ENCODE measurements at regions not wholly inside any gene's neighbourhood (a gene's known extent, or its start where the extent isn't known, plus 50 kb on each side); places are given as distances from the start of the nearest gene placed in this dataset.

- ATAC-seq, result peak; percentile 94
- TF ChIP-seq ZFP3 (CRISPR knock-in tag; IDR thresholded peaks at IDR 0.05) (no peak), ESRRG (CRISPR knock-in tag; IDR thresholded peaks at IDR 0.05) (no peak), POU6F1 (CRISPR knock-in tag; IDR thresholded peaks at IDR 0.05; ENCODE audit: borderline replicate concordance, low read depth) (no peak), OSR1 (CRISPR knock-in tag; IDR thresholded peaks at IDR 0.05) (no peak), ZNF8 (CRISPR knock-in tag; IDR thresholded peaks at IDR 0.05) (no peak), GLIS3 (CRISPR knock-in tag; IDR thresholded peaks at IDR 0.05) (no peak), ZNF565 (CRISPR knock-in tag; conservative IDR thresholded peaks at IDR 0.05; ENCODE audit: low read depth) (no peak), RARB (CRISPR knock-in tag; IDR thresholded peaks at IDR 0.05) (no peak), ZFP30 (CRISPR knock-in tag; IDR thresholded peaks at IDR 0.05) (no peak), CSDC2 (CRISPR knock-in tag; IDR thresholded peaks at IDR 0.05) (no peak), CREB5 (CRISPR knock-in tag; IDR thresholded peaks at IDR 0.05; ENCODE audit: low read depth) (no peak), BACH2 (CRISPR knock-in tag; IDR thresholded peaks at IDR 0.05; ENCODE audit: borderline replicate concordance) (no peak)
Measured at GRCh38 chr11:119481021-119481666, 58.2 kb upstream of the THY1 start.

GRCh38 chr11:119480380-119481020 lies 57.5 kb upstream of the THY1 start:
- ATAC-seq, result no peak
- TF ChIP-seq PATZ1 (CRISPR knock-in tag; IDR thresholded peaks at IDR 0.05; ENCODE audit: borderline replicate concordance) (no peak), ARNTL (CRISPR knock-in tag; IDR thresholded peaks at IDR 0.05; ENCODE audit: borderline replicate concordance, low read depth) (no peak)

GRCh38 chr11:119479685-119480275 lies 56.8 kb upstream of the THY1 start:
- ATAC-seq, result peak; percentile 59
- TF ChIP-seq ARNTL (CRISPR knock-in tag; IDR thresholded peaks at IDR 0.05; ENCODE audit: borderline replicate concordance, low read depth) (no peak), CREB5 (CRISPR knock-in tag; IDR thresholded peaks at IDR 0.05; ENCODE audit: low read depth) (no peak), ISL1 (CRISPR knock-in tag; IDR thresholded peaks at IDR 0.05) (no peak), CSDC2 (CRISPR knock-in tag; IDR thresholded peaks at IDR 0.05) (no peak), PATZ1 (CRISPR knock-in tag; IDR thresholded peaks at IDR 0.05; ENCODE audit: borderline replicate concordance) (no peak), ZNF8 (CRISPR knock-in tag; IDR thresholded peaks at IDR 0.05) (no peak), ZC3H10 (CRISPR knock-in tag; IDR thresholded peaks at IDR 0.05) (no peak), ZNF70 (CRISPR knock-in tag; IDR thresholded peaks at IDR 0.05) (no peak)

GRCh38 chr11:119478711-119479285 lies 55.8 kb upstream of the THY1 start:
- TF ChIP-seq OSR1 (CRISPR knock-in tag; IDR thresholded peaks at IDR 0.05) (no peak), CSDC2 (CRISPR knock-in tag; IDR thresholded peaks at IDR 0.05) (no peak), ESRRG (CRISPR knock-in tag; IDR thresholded peaks at IDR 0.05) (no peak), POU6F1 (CRISPR knock-in tag; IDR thresholded peaks at IDR 0.05; ENCODE audit: borderline replicate concordance, low read depth) (no peak), TCF4 (CRISPR knock-in tag; IDR thresholded peaks at IDR 0.05; ENCODE audit: borderline replicate concordance) (no peak), ZNF565 (CRISPR knock-in tag; conservative IDR thresholded peaks at IDR 0.05; ENCODE audit: low read depth) (no peak)
- ATAC-seq, result no peak
